ENCODE measurements at regions not wholly inside any gene's neighbourhood (a gene's known extent, or its start where the extent isn't known, plus 50 kb on each side); places are given as distances from the start of the nearest gene placed in this dataset.

- TF ChIP-seq POLR2A (IDR thresholded peaks at IDR 0.05; ENCODE audit: low read length) (no peak), GATA1 (IDR thresholded peaks at IDR 0.05; ENCODE audit: low read depth, low read length) (no peak)
Observed at GRCh38 chr3:102189956-102190723, 244.7 kb upstream of the ZPLD1 start.

Measured in erythroblast (primary cell).